ENCODE measurements at regions not wholly inside any gene's neighbourhood (a gene's known extent, or its start where the extent isn't known, plus 50 kb on each side); places are given as distances from the start of the nearest gene placed in this dataset.

DNA sequence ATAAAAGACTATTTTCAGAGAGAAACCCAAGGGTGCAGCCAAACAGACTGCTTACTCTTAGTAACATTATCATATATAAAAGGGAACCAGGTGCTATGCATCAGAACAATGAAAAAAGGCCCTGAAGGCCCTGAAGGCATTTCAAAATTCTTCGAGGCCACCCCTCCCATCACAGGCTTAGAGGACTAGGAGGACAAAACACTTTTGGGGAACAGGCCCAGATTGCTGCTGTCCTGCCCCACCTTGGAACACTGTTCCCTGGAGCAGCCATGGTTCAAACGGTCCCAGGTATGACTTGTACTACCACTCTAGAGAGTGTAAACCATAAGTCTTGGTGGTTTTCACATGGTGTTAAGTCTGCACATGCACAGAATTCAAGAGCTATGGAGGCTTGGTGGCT is 2183.1 kb upstream of the CELF4 start:
- peaks cover 21% of the 10 kb centered on the region for H3K36me3 ChIP-seq (ENCODE audit: insufficient read depth)
- peaks cover 6% of the 10 kb centered on the region; the same call in 1 of the 2 replicates for H3K79me2 ChIP-seq (replicated peaks; ENCODE audit: insufficient read depth)
- TF ChIP-seq, protein P1, sequence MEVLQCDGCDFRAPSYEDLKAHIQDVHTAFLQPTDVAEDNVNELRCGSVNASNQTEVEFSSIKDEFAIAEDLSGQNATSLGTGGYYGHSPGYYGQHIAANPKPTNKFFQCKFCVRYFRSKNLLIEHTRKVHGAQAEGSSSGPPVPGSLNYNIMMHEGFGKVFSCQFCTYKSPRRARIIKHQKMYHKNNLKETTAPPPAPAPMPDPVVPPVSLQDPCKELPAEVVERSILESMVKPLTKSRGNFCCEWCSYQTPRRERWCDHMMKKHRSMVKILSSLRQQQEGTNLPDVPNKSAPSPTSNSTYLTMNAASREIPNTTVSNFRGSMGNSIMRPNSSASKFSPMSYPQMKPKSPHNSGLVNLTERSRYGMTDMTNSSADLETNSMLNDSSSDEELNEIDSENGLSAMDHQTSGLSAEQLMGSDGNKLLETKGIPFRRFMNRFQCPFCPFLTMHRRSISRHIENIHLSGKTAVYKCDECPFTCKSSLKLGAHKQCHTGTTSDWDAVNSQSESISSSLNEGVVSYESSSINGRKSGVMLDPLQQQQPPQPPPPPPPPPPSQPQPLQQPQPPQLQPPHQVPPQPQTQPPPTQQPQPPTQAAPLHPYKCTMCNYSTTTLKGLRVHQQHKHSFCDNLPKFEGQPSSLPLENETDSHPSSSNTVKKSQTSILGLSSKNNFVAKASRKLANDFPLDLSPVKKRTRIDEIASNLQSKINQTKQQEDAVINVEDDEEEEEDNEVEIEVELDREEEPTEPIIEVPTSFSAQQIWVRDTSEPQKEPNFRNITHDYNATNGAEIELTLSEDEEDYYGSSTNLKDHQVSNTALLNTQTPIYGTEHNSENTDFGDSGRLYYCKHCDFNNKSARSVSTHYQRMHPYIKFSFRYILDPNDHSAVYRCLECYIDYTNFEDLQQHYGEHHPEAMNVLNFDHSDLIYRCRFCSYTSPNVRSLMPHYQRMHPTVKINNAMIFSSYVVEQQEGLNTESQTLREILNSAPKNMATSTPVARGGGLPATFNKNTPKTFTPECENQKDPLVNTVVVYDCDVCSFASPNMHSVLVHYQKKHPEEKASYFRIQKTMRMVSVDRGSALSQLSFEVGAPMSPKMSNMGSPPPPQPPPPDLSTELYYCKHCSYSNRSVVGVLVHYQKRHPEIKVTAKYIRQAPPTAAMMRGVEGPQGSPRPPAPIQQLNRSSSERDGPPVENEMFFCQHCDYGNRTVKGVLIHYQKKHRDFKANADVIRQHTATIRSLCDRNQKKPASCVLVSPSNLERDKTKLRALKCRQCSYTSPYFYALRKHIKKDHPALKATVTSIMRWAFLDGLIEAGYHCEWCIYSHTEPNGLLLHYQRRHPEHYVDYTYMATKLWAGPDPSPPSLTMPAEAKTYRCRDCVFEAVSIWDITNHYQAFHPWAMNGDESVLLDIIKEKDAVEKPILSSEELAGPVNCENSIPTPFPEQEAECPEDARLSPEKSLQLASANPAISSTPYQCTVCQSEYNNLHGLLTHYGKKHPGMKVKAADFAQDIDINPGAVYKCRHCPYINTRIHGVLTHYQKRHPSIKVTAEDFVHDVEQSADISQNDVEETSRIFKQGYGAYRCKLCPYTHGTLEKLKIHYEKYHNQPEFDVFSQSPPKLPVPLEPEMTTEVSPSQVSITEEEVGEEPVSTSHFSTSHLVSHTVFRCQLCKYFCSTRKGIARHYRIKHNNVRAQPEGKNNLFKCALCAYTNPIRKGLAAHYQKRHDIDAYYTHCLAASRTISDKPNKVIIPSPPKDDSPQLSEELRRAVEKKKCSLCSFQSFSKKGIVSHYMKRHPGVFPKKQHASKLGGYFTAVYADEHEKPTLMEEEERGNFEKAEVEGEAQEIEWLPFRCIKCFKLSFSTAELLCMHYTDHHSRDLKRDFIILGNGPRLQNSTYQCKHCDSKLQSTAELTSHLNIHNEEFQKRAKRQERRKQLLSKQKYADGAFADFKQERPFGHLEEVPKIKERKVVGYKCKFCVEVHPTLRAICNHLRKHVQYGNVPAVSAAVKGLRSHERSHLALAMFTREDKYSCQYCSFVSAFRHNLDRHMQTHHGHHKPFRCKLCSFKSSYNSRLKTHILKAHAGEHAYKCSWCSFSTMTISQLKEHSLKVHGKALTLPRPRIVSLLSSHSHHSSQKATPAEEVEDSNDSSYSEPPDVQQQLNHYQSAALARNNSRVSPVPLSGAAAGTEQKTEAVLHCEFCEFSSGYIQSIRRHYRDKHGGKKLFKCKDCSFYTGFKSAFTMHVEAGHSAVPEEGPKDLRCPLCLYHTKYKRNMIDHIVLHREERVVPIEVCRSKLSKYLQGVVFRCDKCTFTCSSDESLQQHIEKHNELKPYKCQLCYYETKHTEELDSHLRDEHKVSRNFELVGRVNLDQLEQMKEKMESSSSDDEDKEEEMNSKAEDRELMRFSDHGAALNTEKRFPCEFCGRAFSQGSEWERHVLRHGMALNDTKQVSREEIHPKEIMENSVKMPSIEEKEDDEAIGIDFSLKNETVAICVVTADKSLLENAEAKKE (CRISPR knock-in tag; IDR thresholded peaks at IDR 0.05) = no peak
- TF ChIP-seq EZH2phosphoT487 (IDR thresholded peaks at IDR 0.05; ENCODE audit: unreplicated experiment) (no peak), NANOG (IDR thresholded peaks at IDR 0.05; ENCODE audit: borderline replicate concordance) (no peak), STAT1 (IDR thresholded peaks at IDR 0.05; ENCODE audit: unreplicated experiment) (no peak), CREB1 (CRISPR knock-in tag; IDR thresholded peaks at IDR 0.05; ENCODE audit: low read depth) (no peak), JUNB (IDR thresholded peaks at IDR 0.05; ENCODE audit: unreplicated experiment) (no peak), EZH2 (IDR thresholded peaks at IDR 0.05; ENCODE audit: low read depth, unreplicated experiment) (no peak), ZNF114 (CRISPR knock-in tag; IDR thresholded peaks at IDR 0.05) (no peak), ZNF331 (CRISPR knock-in tag; IDR thresholded peaks at IDR 0.05; ENCODE audit: low read depth) (no peak)
- TF ChIP-seq, protein P2, sequence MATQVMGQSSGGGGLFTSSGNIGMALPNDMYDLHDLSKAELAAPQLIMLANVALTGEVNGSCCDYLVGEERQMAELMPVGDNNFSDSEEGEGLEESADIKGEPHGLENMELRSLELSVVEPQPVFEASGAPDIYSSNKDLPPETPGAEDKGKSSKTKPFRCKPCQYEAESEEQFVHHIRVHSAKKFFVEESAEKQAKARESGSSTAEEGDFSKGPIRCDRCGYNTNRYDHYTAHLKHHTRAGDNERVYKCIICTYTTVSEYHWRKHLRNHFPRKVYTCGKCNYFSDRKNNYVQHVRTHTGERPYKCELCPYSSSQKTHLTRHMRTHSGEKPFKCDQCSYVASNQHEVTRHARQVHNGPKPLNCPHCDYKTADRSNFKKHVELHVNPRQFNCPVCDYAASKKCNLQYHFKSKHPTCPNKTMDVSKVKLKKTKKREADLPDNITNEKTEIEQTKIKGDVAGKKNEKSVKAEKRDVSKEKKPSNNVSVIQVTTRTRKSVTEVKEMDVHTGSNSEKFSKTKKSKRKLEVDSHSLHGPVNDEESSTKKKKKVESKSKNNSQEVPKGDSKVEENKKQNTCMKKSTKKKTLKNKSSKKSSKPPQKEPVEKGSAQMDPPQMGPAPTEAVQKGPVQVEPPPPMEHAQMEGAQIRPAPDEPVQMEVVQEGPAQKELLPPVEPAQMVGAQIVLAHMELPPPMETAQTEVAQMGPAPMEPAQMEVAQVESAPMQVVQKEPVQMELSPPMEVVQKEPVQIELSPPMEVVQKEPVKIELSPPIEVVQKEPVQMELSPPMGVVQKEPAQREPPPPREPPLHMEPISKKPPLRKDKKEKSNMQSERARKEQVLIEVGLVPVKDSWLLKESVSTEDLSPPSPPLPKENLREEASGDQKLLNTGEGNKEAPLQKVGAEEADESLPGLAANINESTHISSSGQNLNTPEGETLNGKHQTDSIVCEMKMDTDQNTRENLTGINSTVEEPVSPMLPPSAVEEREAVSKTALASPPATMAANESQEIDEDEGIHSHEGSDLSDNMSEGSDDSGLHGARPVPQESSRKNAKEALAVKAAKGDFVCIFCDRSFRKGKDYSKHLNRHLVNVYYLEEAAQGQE (IDR thresholded peaks at IDR 0.05; ENCODE audit: unreplicated experiment) = no peak
- TF ChIP-seq, protein P3, sequence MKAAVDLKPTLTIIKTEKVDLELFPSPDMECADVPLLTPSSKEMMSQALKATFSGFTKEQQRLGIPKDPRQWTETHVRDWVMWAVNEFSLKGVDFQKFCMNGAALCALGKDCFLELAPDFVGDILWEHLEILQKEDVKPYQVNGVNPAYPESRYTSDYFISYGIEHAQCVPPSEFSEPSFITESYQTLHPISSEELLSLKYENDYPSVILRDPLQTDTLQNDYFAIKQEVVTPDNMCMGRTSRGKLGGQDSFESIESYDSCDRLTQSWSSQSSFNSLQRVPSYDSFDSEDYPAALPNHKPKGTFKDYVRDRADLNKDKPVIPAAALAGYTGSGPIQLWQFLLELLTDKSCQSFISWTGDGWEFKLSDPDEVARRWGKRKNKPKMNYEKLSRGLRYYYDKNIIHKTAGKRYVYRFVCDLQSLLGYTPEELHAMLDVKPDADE (IDR thresholded peaks at IDR 0.05) = no peak
- no peak overlapping the region for H2AFZ ChIP-seq
- Mint-ChIP-seq H3K9me3 (peaks cover 22% of the 10 kb centered on the region), H3K4me1 (no peaks in the 10 kb centered on the region), H3K36me3 (ENCODE audit: low read depth) (peaks cover 20% of the 10 kb centered on the region), H3K4me3 (no peak overlapping the region), H3K27ac (no peak overlapping the region), H3K27me3 (ENCODE audit: insufficient read depth, low read depth, poor library complexity) (no peaks in the 10 kb centered on the region)
- H3K4me2 ChIP-seq = no peak overlapping the region
- H4K20me1 ChIP-seq (replicated peaks; ENCODE audit: insufficient read depth) = no peaks in the 10 kb centered on the region; the same call in 1 of the 2 replicates
- no peaks in the 10 kb centered on the region for H3F3A ChIP-seq (replicated peaks; ENCODE audit: low read depth)
- DNase-seq (ENCODE audit: low spot score) = no peak
- H3K27me3 ChIP-seq (ENCODE audit: insufficient read depth) = no peaks in the 10 kb centered on the region
- no peak overlapping the region for H3K4me3 ChIP-seq
- H3K27ac ChIP-seq (ENCODE audit: low read depth) = no peak overlapping the region
- H3K9me2 ChIP-seq (ENCODE audit: insufficient read depth) = peaks cover 9% of the 10 kb centered on the region; the same call in 1 of the 2 replicates
- H3K4me1 ChIP-seq (ENCODE audit: insufficient read depth) = no peaks in the 10 kb centered on the region
- ATAC-seq = no peak

Measured in GM23338 (cell line).